BLaER1 treated with 17β-estradiol and CSF1 and Interleukin-3, amounts not matched to agents 10 nM and 100 nM (cell line): ENCODE measurements at regions not wholly inside any gene's neighbourhood (a gene's known extent, or its start where the extent isn't known, plus 50 kb on each side); places are given as distances from the start of the nearest gene placed in this dataset.

Source experiments
- H3K27ac ChIP-seq, 11 experiments: shearing (Covaris generic); formaldehyde crosslinking; 2 replicates each; pipeline ENCODE4 v1.8.1; 2022
- H3K27me3 ChIP-seq, 11 experiments: shearing (Covaris generic); formaldehyde crosslinking; 2 replicates each; pipeline ENCODE4 v1.8.1; 2022
- H3K36me3 ChIP-seq, 11 experiments: shearing (Covaris generic); formaldehyde crosslinking; 2 replicates each; pipeline ENCODE4 v1.8.1; 2022
- H3K4me1 ChIP-seq, 10 experiments: shearing (Covaris generic); formaldehyde crosslinking; 2 replicates each; pipeline ENCODE4 v1.8.1; 2022
- H3K4me2 ChIP-seq, 11 experiments: shearing (Covaris generic); formaldehyde crosslinking; 2 replicates each; pipeline ENCODE4 v1.8.1; 2022
- H3K4me3 ChIP-seq, 10 experiments: shearing (Covaris generic); formaldehyde crosslinking; 2 replicates each; pipeline ENCODE4 v1.8.1; 2022
- H3K9ac ChIP-seq, 11 experiments: shearing (Covaris generic); formaldehyde crosslinking; 2 replicates each; pipeline ENCODE4 v1.8.1; 2022
- H3K9me3 ChIP-seq, 11 experiments: shearing (Covaris generic); formaldehyde crosslinking; replicated peaks in 1 of 11; 2 replicates each; pipeline ENCODE4 v1.8.1; 2022
- H4K20me1 ChIP-seq, 11 experiments: shearing (Covaris generic); formaldehyde crosslinking; 2 replicates each; pipeline ENCODE4 v1.8.1; 2022
- Cebpa-rat ChIP-seq, 11 experiments: shearing (Covaris generic); IDR thresholded peaks; 2 replicates each; pipeline ENCODE4 v1.8.1; 2022

GRCh38 chr13:55550624-55551023 is 1590.1 kb upstream of the PRR20A start:
- no peak for TF ChIP-seq Cebpa-rat (IDR thresholded peaks at IDR 0.05)
- Histone ChIP-seq H3K4me1 (no peaks in the 10 kb centered on the region), H4K20me1 (no peaks in the 10 kb centered on the region), H3K9me3 (peaks cover 18 to 22% (median 20%) of the 10 kb centered on the region in 11 experiments), H3K27ac (no peak overlapping the region), H3K27me3 (no peaks in the 10 kb centered on the region), H3K9ac (no peak overlapping the region), H3K4me3 (no peak overlapping the region), H3K36me3 (no peaks in the 10 kb centered on the region), H3K4me2 (no peak overlapping the region)

- Histone ChIP-seq H3K27me3 (no peaks in the 10 kb centered on the region), H3K36me3 (no peaks in the 10 kb centered on the region)
Measured at GRCh38 chr13:55553701-55554100, 1587.0 kb upstream of the PRR20A start.

DNA sequence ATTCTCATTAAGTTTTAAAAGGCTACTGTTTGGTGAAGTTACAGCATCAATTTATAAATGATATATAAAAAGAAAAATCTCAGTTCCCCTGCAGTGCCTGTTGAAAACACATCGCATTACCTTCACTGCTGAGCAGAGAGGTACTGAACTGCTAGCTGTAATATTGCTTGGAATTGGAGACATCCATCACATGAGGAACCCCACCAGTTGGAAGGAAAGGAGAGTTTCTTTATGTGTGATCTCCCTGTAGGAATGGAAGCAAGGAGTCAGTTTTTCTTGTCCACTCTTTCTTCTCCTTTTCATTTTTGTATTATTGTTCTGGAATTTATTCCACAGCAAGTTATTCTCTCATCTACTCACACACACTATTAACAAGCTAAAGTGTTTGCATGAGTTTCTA is 1586.0 kb upstream of the PRR20A start:
- no peaks in the 10 kb centered on the region for H3K4me1 ChIP-seq
- H3K27ac ChIP-seq, result no peak overlapping the region
- H3K36me3 ChIP-seq, result no peaks in the 10 kb centered on the region
- no peak overlapping the region for H3K4me3 ChIP-seq
- no peaks in the 10 kb centered on the region for H4K20me1 ChIP-seq
- H3K9me3 ChIP-seq, result peaks cover 18 to 22% (median 19%) of the 10 kb centered on the region in 11 experiments
- no peak overlapping the region for H3K9ac ChIP-seq
- no peak overlapping the region for H3K4me2 ChIP-seq
- no peak for TF ChIP-seq Cebpa-rat (IDR thresholded peaks at IDR 0.05)
- no peaks in the 10 kb centered on the region for H3K27me3 ChIP-seq

More at GRCh38 chr13:55553701-55554100, 1587.0 kb upstream of the PRR20A start:
- Histone ChIP-seq H3K9ac (no peak overlapping the region), H3K4me3 (no peak overlapping the region), H3K4me2 (no peak overlapping the region), H3K9me3 (peaks cover 18 to 22% (median 19%) of the 10 kb centered on the region in 11 experiments), H3K27ac (no peak overlapping the region), H3K4me1 (no peaks in the 10 kb centered on the region), H4K20me1 (no peaks in the 10 kb centered on the region)
- TF ChIP-seq Cebpa-rat (IDR thresholded peaks at IDR 0.05), result no peak

GRCh38 chr13:55560331-55560730 is 1580.4 kb upstream of the PRR20A start:
- H3K36me3 ChIP-seq, result no peaks in the 10 kb centered on the region
- no peak overlapping the region for H3K4me3 ChIP-seq
- H4K20me1 ChIP-seq, result no peaks in the 10 kb centered on the region
- H3K4me2 ChIP-seq, result no peak overlapping the region
- H3K9ac ChIP-seq, result no peak overlapping the region
- no peaks in the 10 kb centered on the region for H3K9me3 ChIP-seq
- H3K4me1 ChIP-seq, result no peaks in the 10 kb centered on the region
- H3K27me3 ChIP-seq, result no peaks in the 10 kb centered on the region
- TF ChIP-seq Cebpa-rat (IDR thresholded peaks at IDR 0.05), result no peak
- H3K27ac ChIP-seq, result no peak overlapping the region

DNA sequence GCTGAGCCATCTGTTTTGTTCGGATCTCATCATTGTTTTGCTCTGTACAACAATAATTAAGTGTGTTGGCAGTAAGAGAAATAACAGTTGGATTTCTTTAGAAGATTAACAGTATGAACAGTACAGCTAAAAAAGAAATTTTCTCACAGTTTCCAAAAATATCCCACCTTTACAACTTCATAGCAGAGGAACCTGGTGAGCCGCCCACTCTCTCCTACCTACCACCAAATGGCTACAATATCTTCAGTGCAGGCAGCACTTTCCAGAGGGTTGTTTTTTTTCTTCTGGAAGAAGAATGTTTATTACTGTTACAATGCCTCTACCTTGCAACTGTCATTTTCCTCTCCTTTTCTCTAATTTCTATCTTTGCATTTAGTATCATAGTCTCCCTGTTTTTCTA is 1577.5 kb upstream of the PRR20A start:
- H3K27ac ChIP-seq, result no peak overlapping the region
- H4K20me1 ChIP-seq, result no peaks in the 10 kb centered on the region
- TF ChIP-seq Cebpa-rat (IDR thresholded peaks at IDR 0.05), result no peak
- no peaks in the 10 kb centered on the region for H3K9me3 ChIP-seq
- no peaks in the 10 kb centered on the region for H3K36me3 ChIP-seq
- peaks cover 0 to 3% (median 0%) of the 10 kb centered on the region in 10 experiments; a peak in 1 of 20 replicates for H3K4me1 ChIP-seq
- H3K27me3 ChIP-seq, result no peaks in the 10 kb centered on the region
- no peak overlapping the region for H3K4me3 ChIP-seq
- no peak overlapping the region for H3K9ac ChIP-seq
- H3K4me2 ChIP-seq, result no peak overlapping the region

- no peaks in the 10 kb centered on the region for H4K20me1 ChIP-seq
- H3K4me2 ChIP-seq, result 0 out of 22 replicates have a peak overlapping the region, but pooled peaks of 1 of the 11 experiments have one; percentile 10
- H3K4me3 ChIP-seq, result no peak overlapping the region
- no peaks in the 10 kb centered on the region for H3K27me3 ChIP-seq
- H3K4me1 ChIP-seq, result peaks cover 0 to 3% (median 0%) of the 10 kb centered on the region in 10 experiments; a peak in 1 of 20 replicates
- no peaks in the 10 kb centered on the region for H3K9me3 ChIP-seq
- H3K27ac ChIP-seq, result no peak overlapping the region
- no peak overlapping the region for H3K9ac ChIP-seq
- H3K36me3 ChIP-seq, result no peaks in the 10 kb centered on the region
- no peak for TF ChIP-seq Cebpa-rat (IDR thresholded peaks at IDR 0.05)
Measured at GRCh38 chr13:55566334-55566733, 1574.4 kb upstream of the PRR20A start.

DNA sequence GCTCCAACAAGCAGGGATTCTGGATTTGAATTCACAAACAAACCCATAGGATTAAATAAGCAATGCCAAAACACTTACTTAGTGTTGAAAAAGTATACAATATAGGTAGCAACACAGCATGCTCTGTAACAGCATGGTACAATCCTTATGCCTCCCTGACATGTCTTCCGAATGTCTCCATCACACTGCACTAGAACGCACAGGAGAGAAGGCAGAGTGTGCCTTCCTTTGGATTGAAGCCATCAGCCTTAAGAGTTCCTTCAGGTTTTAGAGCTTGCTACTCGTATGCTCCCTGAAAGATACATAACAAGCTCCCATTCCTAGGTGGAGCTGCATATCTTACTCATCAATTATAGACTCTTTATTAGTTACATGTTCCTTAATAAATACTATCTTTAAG is 1573.9 kb upstream of the PRR20A start:
- H3K27me3 ChIP-seq, result no peaks in the 10 kb centered on the region
- no peaks in the 10 kb centered on the region for H3K9me3 ChIP-seq
- no peak overlapping the region for H3K4me2 ChIP-seq
- no peaks in the 10 kb centered on the region for H4K20me1 ChIP-seq
- H3K36me3 ChIP-seq, result no peaks in the 10 kb centered on the region
- peaks cover 0 to 3% (median 0%) of the 10 kb centered on the region in 10 experiments; a peak in 1 of 20 replicates for H3K4me1 ChIP-seq
- no peak overlapping the region for H3K9ac ChIP-seq
- no peak for TF ChIP-seq Cebpa-rat (IDR thresholded peaks at IDR 0.05)
- no peak overlapping the region for H3K4me3 ChIP-seq
- H3K27ac ChIP-seq, result no peak overlapping the region

DNA sequence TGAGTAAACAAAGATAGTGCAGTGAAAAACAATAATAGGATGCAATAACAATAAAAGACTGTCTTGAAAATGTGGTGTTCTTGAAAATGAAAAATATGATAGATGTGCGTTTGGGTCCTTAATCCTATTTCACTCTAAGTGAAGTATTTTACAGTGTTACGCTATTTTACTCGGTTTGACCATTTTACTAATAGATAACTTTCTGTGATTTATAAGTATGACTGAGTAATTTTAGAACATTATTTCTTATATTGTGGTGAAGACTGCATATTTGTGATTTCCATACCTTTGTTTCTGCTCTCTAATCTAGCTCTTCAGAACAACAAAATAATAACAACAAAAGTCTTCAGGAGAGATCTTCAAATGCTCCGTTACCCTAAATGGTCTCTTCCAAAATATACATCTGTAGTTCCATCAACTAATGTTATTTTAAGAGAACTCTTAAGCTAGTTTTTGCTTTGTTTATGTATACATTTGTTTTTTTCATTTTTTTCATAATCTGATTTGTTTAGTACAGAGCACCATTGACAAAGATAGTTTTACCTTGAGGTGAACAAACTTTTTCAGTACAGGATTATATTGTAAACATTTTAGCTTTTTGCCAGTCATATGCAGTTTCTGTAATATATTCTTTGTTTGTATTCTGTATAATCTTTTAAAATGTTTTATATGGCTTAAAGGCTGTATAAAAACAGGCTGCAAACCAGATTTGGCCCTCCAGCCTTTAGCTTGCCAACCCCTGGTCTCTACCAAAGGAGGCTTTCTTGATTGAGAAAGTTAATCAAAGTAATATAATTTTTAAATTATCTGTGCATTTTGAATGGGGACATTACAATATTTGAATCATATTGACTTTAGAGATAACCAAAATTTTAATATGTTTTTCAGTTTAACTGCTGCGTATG is 1572.7 kb upstream of the PRR20A start:
- Histone ChIP-seq H3K4me3 (no peak overlapping the region), H3K36me3 (no peaks in the 10 kb centered on the region), H3K27me3 (no peaks in the 10 kb centered on the region), H4K20me1 (no peaks in the 10 kb centered on the region), H3K9ac (no peak overlapping the region), H3K4me1 (peaks cover 0 to 3% (median 0%) of the 10 kb centered on the region in 10 experiments; a peak in 1 of 20 replicates), H3K27ac (no peak overlapping the region), H3K9me3 (no peaks in the 10 kb centered on the region), H3K4me2 (no peak overlapping the region)
- no peak for TF ChIP-seq Cebpa-rat (IDR thresholded peaks at IDR 0.05)

DNA sequence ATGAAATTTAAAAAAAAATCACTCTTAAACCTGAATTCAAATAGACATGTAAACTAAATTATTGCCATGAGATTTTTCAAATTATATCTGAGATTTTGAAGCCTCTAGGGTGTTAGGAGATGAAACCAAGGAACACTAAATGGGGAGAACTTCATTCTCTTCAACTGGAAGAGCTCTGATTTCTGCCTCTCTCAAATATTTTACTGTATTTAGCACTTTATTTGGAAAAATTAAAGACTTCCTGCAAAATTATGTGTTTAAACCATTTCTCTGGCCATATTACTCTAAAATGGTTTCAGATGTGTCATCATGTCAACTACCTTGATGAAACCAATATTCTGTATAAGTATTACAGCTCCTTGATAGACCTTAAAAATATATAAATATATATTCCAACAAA is 1571.6 kb upstream of the PRR20A start:
- TF ChIP-seq Cebpa-rat (IDR thresholded peaks at IDR 0.05), result no peak
- Histone ChIP-seq H3K4me2 (no peak overlapping the region), H4K20me1 (no peaks in the 10 kb centered on the region)

GRCh38 chr13:55569514-55569913 is 1571.2 kb upstream of the PRR20A start:
- no peak overlapping the region for H3K9ac ChIP-seq
- H3K9me3 ChIP-seq, result no peaks in the 10 kb centered on the region
- H3K4me1 ChIP-seq, result peaks cover 0 to 3% (median 0%) of the 10 kb centered on the region in 10 experiments; a peak in 1 of 20 replicates
- no peaks in the 10 kb centered on the region for H4K20me1 ChIP-seq
- H3K27me3 ChIP-seq, result no peaks in the 10 kb centered on the region
- no peak overlapping the region for H3K27ac ChIP-seq
- H3K4me3 ChIP-seq, result no peak overlapping the region
- TF ChIP-seq Cebpa-rat (IDR thresholded peaks at IDR 0.05), result no peak
- H3K36me3 ChIP-seq, result no peaks in the 10 kb centered on the region
- H3K4me2 ChIP-seq, result no peak overlapping the region

More for the DNA sequence above, 1571.6 kb upstream of the PRR20A start:
- no peak overlapping the region for H3K27ac ChIP-seq
- no peaks in the 10 kb centered on the region for H3K9me3 ChIP-seq
- H3K4me3 ChIP-seq, result no peak overlapping the region
- no peaks in the 10 kb centered on the region for H3K27me3 ChIP-seq
- no peaks in the 10 kb centered on the region for H3K36me3 ChIP-seq
- H3K4me1 ChIP-seq, result peaks cover 0 to 3% (median 0%) of the 10 kb centered on the region in 10 experiments; a peak in 1 of 20 replicates
- H3K9ac ChIP-seq, result no peak overlapping the region
